ENCODE measurements at regions not wholly inside any gene's neighbourhood (a gene's known extent, or its start where the extent isn't known, plus 50 kb on each side); places are given as distances from the start of the nearest gene placed in this dataset.

DNA sequence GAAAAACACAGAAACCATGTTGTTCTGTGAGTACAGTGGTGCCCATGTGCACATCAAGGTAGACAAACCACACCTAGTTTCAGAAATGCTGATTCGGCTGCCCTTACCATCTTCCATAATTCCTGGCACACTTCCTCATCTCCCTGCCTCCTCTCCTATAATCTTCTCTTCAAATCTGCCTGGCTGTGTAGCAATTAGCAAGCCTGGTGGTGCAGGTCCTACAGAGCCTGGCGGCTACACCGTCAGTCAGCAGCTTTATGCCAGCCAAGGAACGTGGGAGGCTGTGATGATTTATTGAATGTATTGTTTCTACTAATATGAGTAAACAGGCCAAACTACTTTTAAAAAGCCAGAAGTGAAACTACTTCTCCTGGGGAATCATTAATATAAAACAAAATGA is 106.8 kb downstream of the SEMA6D start:
- DNase-seq (ENCODE audit: low read depth in 2 of 2), result no peak

DNA sequence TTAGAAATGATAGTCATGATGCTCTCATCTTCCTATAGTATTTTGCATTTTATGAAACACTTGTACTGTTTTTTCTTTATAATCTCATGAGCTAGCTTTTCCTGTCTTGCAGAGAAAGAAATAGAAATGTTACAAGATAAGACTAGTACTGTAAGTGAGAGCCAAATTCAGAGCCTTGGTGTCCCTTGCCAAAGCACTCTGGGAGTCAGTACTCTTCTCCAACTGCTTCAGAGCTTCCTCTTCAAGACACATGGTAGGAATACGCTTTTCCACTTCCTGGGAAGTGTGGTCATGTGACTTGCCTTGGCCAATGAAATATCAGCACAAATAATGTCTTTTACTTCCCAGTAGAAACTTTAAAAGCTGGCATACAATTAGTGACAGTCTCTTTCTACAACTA is 112.4 kb downstream of the SEMA6D start:
- no peak for DNase-seq (ENCODE audit: low read depth in 2 of 2)

DNA sequence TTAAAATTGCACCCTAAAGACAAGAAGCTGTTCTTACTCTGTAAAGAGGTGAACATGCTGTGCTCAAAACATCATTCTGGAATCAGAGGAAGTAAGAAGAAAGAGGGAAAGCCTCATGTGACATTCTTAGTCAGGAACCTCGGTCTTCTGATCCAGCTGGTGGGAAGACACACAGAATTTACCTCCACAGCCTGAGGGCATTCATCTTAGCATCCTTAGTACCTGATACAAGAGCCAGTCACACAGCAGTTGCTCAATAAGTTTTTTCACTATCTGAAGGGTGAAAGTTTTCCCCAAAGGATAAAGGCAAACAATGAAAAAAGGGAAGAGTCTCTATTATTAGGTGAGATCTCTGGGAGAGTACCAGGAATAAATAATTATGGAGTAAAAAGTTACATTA is 116.8 kb downstream of the SEMA6D start:
- no peak for DNase-seq (ENCODE audit: low read depth in 2 of 2)

DNA sequence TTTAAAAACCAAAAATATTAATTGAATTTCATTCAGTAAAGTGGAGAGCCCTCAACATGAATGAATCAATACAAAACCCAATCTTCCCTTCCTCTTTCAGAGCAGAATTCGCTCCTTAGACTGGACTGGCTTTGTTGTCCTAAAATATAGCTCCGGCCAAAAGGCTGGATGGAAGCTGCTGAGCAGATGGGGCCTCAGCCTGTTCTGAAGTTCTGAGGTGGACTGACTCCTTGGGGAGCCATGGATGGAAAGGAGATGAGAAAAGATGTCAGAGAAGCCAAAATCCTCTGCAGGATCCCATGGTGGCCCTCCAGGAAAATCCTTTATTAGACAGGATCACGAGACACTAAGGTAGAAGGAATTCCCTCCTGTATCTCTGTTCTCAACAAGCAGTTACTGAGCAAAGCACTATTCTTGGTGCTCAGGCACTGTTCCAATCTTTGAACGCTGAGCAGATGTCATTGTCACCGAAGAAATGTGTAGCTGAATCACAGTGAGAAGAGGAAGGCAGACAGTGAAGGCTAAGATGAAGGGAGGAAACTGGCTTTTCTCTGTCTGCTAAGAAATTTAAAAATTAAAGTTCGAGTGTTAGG is 122.0 kb downstream of the SEMA6D start:
- no peak for DNase-seq (ENCODE audit: low read depth in 2 of 2)

DNA sequence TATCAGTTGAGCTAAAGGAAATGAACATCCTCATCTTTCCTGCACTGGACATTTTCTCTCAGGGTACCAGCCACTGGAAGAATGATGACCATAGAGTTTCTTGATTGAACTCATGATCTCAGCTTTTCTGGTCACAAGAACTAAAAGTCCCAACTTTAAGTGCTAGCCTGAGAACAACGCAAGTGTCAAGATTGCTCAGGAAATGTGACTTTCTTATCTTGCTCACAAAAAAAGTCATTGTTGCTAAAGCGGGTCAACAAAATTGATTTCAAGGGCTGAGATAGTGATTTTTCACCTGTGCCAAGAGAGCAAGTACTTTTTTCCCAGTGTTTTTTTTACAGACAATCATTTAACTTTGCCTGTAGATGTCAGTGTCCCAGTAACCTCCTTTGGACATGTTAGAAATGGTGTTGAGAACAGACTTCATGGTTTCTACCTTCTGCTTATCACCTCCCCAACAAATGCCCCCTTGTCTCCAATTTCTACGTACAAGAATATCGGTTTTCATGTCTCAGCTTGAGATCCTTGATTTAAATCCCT is 125.9 kb downstream of the SEMA6D start:
- DNase-seq (ENCODE audit: low read depth in 2 of 2), result no peak

DNA sequence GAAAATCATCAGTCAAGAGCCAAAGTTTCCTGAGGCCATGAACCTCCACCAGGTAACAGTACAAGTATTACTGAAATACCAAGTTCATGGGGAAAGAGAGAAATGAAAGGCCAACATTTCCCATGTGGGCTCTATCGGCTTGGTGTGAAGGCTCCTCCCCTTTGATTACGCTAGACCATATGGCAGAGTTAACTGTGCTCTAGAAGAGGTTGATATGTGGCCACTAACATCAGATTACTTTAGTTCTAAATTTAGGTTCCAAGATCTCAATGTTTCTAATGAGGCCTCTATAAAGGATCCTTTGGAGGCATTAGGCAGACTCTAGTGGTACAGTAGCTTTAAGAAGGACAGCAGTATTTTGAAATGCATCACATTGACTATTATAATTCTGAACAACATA is 127.1 kb downstream of the SEMA6D start:
- DNase-seq (ENCODE audit: low read depth in 2 of 2), result no peak

DNA sequence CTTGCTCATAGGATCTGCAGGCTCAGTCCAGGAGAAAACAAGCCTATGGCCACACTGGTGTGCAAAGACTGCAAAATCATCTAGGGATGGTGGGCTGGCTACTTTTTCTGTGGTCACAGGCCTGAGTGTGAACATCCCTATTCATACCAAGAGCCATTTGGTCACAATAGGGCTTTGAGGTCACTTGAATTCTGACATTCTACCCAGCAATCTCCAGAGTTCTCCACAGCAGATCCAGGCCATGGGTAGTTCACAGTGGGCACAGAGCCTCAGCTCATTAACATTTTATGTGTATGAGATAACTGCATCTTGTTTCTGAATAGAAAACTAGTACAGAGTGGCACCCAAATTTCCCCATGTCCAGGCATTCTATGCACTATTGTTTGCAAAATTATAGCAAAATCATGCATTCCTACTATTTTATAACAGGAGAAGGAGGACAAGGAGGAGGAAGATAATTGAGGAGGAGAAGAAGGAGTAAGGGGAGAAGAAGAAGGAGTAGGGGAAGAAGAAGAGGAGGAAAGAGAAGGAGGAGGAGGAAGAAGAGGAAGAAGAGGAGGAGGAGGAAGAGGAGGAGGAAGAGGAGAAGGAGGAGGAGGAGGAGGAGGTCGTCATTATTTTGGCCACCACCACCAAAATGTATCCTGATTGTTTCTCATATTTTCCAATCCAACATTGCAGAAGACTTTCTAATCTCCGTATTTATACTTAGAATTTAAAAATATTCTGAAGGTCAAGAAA is 129.0 kb downstream of the SEMA6D start:
- no peak for DNase-seq (ENCODE audit: low read depth in 2 of 2)

DNA sequence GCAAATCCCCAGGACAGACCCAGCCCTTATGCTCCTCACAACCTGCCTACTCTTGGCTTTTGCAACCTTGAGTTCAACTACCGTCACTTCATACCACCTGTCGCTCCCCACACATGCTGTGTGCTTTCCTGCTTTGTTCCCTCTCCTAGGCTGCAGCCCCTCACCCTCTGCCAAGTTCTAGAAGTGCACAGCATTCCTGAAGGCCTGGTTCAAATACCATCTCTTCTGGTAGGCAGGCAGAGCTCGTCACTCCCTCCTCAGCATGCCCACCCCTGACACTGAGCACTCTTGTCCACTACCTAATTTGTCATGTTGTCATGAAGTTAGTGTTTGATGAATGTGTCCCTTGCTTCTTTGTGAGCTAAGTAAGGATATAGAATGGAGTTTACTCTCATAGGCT is 129.6 kb downstream of the SEMA6D start:
- no peak for DNase-seq (ENCODE audit: low read depth in 2 of 2)

DNA sequence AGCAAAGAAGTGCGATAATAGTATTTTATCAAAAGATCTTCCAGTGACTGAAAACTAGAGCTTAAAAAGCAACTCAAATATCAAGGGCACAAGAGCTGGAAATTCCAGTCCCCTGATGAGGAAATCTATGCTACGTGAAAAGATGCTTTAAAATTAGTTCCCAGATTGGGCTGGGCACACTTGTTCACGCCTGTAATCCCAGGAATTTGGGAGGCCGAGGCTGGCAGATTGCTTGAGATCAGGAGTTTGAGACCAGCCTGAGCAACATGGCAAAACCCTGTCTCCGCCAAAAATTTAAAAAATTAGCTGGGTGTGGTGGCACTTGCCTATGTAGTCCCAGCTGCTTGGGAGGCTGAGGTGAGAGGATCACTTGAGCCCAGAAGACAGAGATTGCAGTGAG is 138.8 kb downstream of the SEMA6D start:
- no peak for DNase-seq (ENCODE audit: low read depth in 2 of 2)

DNA sequence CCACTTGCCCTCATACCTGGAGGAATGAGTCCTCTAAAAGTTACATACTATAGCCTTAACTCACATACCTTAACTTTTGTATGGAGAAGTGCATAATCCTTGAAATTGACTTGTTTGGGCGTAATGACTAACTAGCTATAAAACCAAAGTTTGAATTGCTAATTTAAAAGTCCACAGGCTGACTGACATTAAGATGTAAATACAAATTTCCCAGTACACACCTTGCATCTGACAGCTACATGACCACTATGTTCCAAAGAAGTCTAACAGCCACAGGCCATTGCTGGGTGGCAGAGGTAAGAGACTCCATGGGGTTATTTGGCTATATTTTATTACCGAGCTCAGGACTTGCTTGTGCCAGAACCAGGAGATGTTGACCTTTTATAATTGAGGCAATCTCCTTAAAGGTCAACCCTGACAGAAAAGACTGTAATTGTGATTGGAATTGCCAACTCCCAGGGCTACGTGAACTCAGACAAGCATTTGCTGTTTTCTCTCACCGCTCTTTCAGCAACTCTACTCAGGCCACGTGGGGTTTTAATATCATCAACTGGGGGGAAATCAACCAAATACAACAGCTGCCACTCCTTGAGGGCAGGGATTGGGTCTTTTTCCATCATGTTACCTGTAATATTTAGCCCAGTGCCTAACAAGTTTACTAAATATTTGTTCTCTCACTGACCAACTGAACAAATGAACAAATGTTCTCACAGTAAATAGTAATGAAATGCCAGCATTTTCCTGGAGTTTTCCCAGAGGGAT is 139.9 kb downstream of the SEMA6D start:
- DNase-seq (ENCODE audit: low read depth in 2 of 2), result no peak

DNA sequence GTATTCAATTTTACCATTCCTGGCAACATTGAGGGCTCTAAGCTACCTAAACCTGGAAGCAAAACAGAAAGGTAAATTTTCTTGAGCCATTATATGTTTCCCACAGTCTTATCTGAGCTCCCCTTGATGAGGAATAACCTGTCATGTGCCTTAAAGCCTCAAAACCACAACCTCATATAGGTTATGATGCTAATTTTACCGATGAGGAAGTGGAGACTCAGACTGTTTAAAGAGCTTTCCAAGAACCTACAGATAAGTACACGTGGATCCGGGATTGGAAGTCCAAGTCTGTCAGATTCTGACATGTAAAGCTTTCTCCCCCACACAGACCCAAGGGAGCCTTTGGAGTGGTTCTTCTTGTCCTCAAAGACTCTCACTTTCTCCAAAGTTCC is 140.5 kb downstream of the SEMA6D start:
- DNase-seq (ENCODE audit: low read depth in 2 of 2), result no peak

DNA sequence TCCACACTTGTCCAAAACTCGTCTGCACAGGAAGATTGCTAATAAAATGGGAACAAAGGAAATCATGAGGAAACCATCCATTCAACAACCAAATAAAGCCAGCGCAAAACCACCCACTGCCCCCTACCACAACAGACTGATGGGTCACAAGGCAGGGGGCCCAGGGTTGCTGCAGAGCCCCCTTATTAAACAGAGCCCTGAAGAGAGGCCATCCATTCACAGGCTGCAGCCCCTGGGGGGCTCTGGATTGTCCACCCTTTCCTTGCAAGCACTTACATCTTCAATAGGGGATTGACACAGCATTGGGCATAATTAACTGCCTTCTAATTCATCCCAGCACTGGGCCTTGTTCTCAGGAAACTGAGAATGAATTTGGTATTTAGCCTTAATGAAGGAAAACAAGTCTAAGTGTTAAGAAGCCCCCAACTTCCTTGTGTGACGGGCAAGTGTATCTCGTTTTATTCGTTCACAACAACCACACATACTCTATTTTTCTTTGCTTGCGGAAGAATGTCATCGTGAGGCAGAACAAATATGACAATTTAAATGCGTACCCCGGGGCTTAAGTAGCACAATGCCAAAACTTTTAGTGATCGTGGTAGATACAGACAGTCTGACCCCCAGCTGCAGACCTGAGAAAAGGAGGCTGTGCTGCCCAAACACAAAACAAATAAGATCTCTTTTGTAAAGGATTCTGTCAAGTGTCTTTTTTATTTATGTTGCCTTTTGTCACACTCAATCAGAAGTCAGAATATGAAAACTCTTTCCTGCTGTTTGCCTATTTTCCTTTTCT is 144.0 kb downstream of the SEMA6D start:
- no peak for DNase-seq (ENCODE audit: low read depth in 2 of 2)

DNA sequence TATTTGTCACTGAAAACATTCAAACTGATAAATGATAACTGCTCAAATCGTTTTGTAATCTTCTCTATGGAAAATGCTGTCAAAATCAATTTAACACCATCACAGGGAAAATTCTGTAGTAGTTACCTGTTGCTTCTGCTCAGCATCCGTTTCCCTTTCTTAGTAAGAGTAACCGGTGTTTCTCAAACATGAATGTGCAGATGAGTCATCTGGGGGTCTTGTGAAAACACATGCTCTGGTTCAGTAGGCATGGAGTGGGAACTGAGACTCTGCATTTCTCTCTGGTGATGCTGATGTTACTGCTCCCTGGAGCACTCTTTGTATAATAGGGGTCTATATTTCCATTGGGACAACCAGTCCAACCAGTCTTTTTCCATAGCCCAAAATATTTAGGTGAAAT is 145.1 kb downstream of the SEMA6D start:
- DNase-seq (ENCODE audit: low read depth in 2 of 2), result no peak

DNA sequence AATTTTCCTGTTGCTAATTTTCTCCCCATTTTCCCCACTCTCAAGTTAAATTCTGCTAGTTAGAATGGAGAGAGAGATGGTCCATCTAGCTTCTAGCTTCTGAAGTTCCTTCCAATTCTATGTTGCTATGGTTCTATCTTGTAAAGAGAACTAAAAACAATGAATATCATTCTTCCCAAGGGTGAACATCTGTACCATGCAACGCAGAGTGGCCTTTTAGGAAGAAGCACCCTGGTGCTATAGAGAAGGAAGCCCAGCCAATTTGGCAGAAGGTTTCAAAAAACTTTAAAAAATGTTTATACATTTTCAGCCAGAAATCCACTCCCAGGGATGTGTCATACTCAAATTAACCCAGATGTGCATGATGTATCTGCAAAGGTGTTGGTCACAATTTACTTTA is 149.1 kb downstream of the SEMA6D start:
- no peak for DNase-seq (ENCODE audit: low read depth in 2 of 2)

DNA sequence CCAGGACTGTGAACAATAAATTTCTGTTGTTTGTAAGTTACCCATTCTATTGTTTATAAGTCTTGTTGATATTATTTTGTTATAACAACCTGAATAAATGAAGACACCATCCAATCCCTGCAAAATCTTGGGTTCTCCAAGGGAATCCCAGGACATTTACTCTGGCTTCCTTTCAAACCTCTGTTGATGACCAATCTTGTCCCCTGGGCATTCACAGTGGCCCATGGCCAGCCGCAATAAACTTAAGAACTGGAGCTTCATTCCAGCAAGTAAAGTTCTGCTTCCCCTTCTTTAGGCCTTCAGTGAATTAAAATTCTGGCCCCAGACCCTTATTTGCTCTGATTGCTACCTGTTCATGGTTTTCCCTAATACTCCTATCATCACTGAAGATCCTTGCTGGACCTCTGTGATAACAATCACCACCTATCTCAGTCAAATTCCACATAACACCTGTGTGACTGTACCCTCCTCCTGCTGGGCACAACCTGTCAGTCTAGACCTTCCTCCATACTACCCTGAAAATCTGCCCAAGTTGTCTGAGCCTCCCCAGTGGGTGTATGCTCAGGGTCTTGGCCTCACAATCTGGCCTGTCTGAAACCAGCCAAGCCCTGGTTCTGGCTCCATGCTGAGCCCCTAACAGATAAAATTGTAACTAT is 153.1 kb downstream of the SEMA6D start:
- no peak for DNase-seq (ENCODE audit: low read depth in 2 of 2)

DNA sequence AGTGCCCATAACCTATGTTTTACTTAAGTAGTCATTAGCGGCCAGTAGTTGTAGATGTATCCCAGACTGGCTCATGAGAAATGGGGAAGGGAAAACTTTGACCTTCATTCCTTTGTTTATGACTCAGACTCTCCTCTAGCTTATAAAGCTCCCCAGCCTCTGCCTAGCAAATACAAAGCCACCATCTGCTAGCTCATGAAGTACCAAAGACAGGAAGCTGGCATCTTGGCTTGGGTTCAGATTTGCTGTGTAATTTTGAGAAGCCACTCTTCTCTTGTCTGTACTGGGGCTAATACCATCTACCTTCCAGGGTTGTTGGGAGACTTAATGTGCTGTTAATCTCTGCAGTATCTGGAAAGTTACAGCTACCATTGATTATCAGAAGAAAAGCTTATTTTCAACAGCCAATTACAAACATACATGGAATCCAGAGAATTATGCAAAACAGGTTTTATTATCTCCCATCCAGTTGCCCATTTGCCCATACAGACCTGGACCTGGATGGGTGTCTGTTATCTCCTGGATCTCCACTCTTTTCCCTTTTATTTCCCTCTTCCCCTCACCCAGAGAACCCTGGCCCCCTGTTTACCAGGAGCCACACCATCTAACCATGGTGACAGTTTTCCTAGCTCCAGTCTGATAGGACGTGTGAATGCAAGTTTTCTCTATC is 153.8 kb downstream of the SEMA6D start:
- DNase-seq (ENCODE audit: low read depth in 2 of 2), result peak; percentile 30

DNA sequence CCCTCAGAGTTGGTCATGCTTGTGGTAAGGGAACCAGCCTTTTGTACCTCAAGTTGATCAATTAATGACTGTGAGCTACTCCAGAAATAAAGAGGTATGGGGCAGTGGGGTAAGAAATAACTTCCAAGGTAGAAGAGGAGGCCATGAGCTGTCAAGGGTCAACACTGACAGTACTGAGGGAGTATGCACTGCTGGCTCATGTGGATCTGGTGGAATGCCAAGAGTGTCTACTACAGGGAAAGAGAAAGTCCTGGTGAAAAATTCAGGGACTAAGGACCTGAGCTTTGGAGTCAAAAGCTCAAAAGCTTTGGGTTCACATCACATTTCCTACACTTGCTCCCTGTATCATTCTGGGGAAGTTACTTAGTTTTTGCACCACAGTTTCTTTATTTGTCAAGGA is 154.9 kb downstream of the SEMA6D start:
- DNase-seq (ENCODE audit: low read depth in 2 of 2), result no peak

DNA sequence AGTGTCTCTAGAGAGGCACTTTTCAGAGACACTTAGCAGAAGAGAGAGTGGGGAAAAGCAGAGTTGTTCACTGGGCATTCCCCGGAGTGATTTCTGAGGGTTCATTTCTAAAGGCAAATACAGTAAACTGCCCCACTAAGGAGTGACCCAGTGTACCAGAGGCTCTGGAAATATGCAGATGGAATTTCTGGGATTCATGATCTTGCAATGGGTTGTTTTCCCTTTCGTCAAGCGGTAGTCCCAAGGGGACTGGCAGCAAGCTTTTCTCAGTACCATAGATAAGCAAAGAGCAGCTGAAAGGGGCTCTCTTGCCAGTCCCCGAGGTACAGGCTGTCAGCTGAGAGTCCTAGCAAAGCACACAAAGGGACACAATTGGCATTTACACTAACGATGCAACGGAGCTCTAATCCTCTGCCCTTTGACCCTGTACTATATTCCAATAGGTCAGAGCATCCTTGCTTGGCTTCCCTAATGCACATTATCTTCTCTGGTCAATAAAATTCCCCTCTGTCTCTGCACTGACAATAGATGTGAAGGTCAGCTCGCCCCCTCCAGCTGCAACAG is 155.6 kb downstream of the SEMA6D start:
- DNase-seq (ENCODE audit: low read depth in 2 of 2), result no peak

DNA sequence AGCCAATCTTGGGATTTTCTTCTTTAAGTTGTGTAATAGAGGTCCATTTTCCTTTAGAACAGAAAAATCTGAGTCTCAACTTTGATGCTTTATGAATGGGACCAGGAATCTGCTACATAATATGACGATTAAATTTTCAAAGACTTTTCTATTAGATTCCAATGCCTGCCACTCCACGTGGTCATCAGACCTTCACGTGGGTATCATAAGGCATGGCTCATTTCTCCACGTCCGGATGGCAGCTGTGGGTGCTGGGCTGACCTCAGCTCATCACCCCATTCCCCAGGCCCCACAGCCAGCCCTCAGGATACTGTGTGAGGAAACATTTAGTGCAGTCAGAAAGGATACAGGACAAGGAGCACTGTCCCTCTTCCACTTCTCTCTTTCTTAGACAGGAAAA is 159.7 kb downstream of the SEMA6D start:
- no peak for DNase-seq (ENCODE audit: low read depth in 2 of 2)

DNA sequence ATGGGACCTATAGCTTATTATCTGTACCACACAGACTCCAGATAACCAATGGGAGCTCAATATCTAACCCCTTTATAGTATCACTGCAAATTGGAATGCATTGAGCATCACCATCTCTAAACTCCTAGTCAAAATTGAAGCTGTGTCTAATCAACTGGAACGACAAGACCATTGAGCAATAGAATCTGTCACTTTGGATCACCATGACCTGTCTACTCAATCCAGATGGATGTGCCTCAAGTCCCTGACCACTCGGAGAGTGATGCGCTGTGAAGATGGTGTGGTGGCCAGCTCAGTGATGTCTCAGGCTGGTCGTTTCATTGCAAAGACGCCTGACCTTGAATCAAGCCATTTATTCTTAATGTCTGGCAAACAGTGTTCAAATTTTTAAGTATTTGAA is 160.5 kb downstream of the SEMA6D start:
- no peak for DNase-seq (ENCODE audit: low read depth in 2 of 2)

DNA sequence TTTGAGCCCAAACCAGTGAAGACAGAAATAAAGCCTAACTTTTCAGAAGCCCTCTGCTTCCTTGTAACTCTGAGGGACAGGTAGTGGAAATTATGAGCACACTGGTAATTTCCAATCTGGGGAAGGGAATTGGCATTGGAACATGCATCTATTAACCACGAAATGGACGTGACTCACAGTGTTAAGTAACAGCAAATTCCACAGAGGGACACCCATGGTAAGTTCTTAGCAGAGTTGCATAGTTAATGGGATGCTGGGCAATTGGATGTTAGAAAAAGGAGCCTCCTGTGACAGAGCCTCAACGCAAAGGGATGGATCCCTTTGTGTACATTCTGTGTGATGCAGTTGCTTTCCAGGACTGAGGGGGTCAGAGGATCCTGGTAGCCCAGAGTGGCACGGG is 168.6 kb downstream of the SEMA6D start:
- DNase-seq (ENCODE audit: low read depth in 2 of 2), result peak; percentile 84 to 89

Measured in fibroblast of skin of left quadriceps (primary cell).